ENCODE measurements at regions not wholly inside any gene's neighbourhood (a gene's known extent, or its start where the extent isn't known, plus 50 kb on each side); places are given as distances from the start of the nearest gene placed in this dataset.

DNA sequence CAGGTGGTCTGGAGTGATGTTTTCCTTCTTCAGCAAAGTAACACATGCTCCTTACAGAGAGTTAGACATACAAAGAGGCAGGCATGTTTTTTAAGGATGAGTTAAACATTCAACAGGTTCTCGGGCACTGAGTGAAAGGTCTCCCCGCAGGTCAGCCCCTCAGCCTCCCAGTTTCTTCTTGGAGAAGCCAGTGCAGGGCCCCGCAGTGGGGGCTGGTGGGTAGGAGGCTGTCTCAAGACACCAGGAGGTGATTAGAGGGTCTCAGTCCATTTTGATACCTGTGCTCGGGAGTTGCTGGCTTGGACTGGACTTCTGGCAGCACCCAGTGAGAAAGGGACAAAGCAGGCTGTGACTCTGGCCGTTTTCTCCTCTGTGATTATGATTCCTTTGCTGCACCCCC is 78.6 kb upstream of the ZNF479 start:
- TF ChIP-seq, protein P1, sequence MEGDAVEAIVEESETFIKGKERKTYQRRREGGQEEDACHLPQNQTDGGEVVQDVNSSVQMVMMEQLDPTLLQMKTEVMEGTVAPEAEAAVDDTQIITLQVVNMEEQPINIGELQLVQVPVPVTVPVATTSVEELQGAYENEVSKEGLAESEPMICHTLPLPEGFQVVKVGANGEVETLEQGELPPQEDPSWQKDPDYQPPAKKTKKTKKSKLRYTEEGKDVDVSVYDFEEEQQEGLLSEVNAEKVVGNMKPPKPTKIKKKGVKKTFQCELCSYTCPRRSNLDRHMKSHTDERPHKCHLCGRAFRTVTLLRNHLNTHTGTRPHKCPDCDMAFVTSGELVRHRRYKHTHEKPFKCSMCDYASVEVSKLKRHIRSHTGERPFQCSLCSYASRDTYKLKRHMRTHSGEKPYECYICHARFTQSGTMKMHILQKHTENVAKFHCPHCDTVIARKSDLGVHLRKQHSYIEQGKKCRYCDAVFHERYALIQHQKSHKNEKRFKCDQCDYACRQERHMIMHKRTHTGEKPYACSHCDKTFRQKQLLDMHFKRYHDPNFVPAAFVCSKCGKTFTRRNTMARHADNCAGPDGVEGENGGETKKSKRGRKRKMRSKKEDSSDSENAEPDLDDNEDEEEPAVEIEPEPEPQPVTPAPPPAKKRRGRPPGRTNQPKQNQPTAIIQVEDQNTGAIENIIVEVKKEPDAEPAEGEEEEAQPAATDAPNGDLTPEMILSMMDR (IDR thresholded peaks at IDR 0.05; ENCODE audit: poor library complexity) = no peak
- no peak for TF ChIP-seq EZH2phosphoT487 (IDR thresholded peaks at IDR 0.05; ENCODE audit: low read depth, severe bottlenecking, unreplicated experiment)
